Ovary (tissue), 7 donors: ENCODE measurements at regions not wholly inside any gene's neighbourhood (a gene's known extent, or its start where the extent isn't known, plus 50 kb on each side); places are given as distances from the start of the nearest gene placed in this dataset.

Experiments
- DNase-seq, 5 donors: peaks; one replicate each; pipeline ENCODE4 v3.0.0-alpha.2; 2019 to 2020
- H3K27ac ChIP-seq, 2 donors: fragments of 200-600 bp; one replicate each; pipeline versions ENCODE4 v1.5.1 to v1.8.0; 2019 to 2022
- H3K27me3 ChIP-seq: fragments of 200-600 bp; one replicate; pipeline ENCODE4 v1.8.0; 2022
- H3K36me3 ChIP-seq: fragments of 200-600 bp; sonication (generic); one replicate; pipeline ENCODE4 v1.5.1; 2019
- H3K4me1 ChIP-seq: one replicate; pipeline ENCODE4 v1.8.1; 2013; ENCODE audit warnings: mild to moderate bottlenecking, moderate library complexity; ENCODE audit not compliant: insufficient read depth
- H3K4me3 ChIP-seq: fragments of 200-600 bp; sonication (generic); one replicate; pipeline ENCODE4 v1.5.1; 2017
- H3K9me3 ChIP-seq, 2 donors: fragments of 200-600 bp in 1 of 2; sonication (generic) in 1 of 2; one replicate each; pipeline versions ENCODE4 v1.5.1 to v1.8.1; 2013 to 2019; ENCODE audit warnings: mild to moderate bottlenecking in 1 of 2, moderate library complexity in 1 of 2
- EP300 ChIP-seq: sonication (generic); formaldehyde crosslinking; IDR thresholded peaks from one replicate; pipeline ENCODE4 v1.6.1; 2017; ENCODE audit warnings: antibody characterized with exemption
- POLR2A ChIP-seq: fragments of 450-650 bp; IDR thresholded peaks from one replicate; pipeline ENCODE4 v1.6.1; 2017; ENCODE audit warnings: antibody characterized with exemption, mild to moderate bottlenecking, moderate library complexity
- WGBS, 3 donors: extraction: QIAGEN DNeasy Blood & Tissue Kit in 1 of 3; methylation state at CpG; one replicate each; pipeline versions ENCODE4 v1.1.5 to v1.1.7; 2013 to 2017; 5-methylcytosine and 5-hydroxymethylcytosine counted together
- intact Hi-C, 4 donors: fragments of 100-400 bp; cut with DNase I; formaldehyde crosslinking; loops; one replicate each; pipeline versions ENCODE4 v1.11.0 to v1.15.1; 2022 to 2023
- TF ChIP-seq, protein P1 (sequence below), 3 donors: fragments of 450-650 bp in 2 of 3; fragments of 200-600 bp in 1 of 3; IDR thresholded peaks; one replicate each; pipeline versions ENCODE4 v1.5.1 to v1.8.0; 2016 to 2022; ENCODE audit warnings: antibody characterized with exemption in 3 of 3, mild to moderate bottlenecking in 1 of 3
- donor health status: DM: no; HTN: no; CAD: no; lungs with moderate emphysema.
- donor health status: DM: no; HTN: no; CAD: no.
- donor health status: Bipolar disorder and iron deficiency.
- donor health status: DM: no; HTN: no; CAD: no.
- donor health status: DM: yes; HTN: yes; CAD: no.

- no peak for DNase-seq
- WGBS, 3 donors, result 91 to 97% (median 95%) methylated on average over 2 of the region's 2 CpGs
- intact Hi-C loops, result no loop called here
Observed at GRCh38 chr6:115666997-115667396, 393.7 kb downstream of the FRK start.

GRCh38 chr6:115665310-115665709, 395.4 kb downstream of the FRK start:
- H3K9me3 ChIP-seq, result no peaks in the 10 kb centered on the region
- TF ChIP-seq POLR2A (no peak), EP300 (no peak)
- TF ChIP-seq, protein P1, sequence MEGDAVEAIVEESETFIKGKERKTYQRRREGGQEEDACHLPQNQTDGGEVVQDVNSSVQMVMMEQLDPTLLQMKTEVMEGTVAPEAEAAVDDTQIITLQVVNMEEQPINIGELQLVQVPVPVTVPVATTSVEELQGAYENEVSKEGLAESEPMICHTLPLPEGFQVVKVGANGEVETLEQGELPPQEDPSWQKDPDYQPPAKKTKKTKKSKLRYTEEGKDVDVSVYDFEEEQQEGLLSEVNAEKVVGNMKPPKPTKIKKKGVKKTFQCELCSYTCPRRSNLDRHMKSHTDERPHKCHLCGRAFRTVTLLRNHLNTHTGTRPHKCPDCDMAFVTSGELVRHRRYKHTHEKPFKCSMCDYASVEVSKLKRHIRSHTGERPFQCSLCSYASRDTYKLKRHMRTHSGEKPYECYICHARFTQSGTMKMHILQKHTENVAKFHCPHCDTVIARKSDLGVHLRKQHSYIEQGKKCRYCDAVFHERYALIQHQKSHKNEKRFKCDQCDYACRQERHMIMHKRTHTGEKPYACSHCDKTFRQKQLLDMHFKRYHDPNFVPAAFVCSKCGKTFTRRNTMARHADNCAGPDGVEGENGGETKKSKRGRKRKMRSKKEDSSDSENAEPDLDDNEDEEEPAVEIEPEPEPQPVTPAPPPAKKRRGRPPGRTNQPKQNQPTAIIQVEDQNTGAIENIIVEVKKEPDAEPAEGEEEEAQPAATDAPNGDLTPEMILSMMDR (IDR thresholded peaks at IDR 0.05), result no peak
- H3K27ac ChIP-seq, result no peak overlapping the region
- WGBS, 3 donors, result 58 to 69% (median 68%) methylated on average over 3 of the region's 3 CpGs
- H3K4me3 ChIP-seq, result no peak overlapping the region
- no peaks in the 10 kb centered on the region for H3K27me3 ChIP-seq
- H3K4me1 ChIP-seq, result no peaks in the 10 kb centered on the region
- no peak for DNase-seq
- intact Hi-C loops, result no loop called here
- no peaks in the 10 kb centered on the region for H3K36me3 ChIP-seq

More at GRCh38 chr6:115666997-115667396, 393.7 kb downstream of the FRK start:
- H3K27ac ChIP-seq, result no peak overlapping the region
- H3K4me3 ChIP-seq, result no peak overlapping the region
- no peaks in the 10 kb centered on the region for H3K36me3 ChIP-seq
- no peak for TF ChIP-seq EP300
- no peak for TF ChIP-seq POLR2A
- TF ChIP-seq, protein P1 (IDR thresholded peaks at IDR 0.05), result no peak
- no peaks in the 10 kb centered on the region for H3K27me3 ChIP-seq
- no peaks in the 10 kb centered on the region for H3K4me1 ChIP-seq
- H3K9me3 ChIP-seq, result no peaks in the 10 kb centered on the region

DNA sequence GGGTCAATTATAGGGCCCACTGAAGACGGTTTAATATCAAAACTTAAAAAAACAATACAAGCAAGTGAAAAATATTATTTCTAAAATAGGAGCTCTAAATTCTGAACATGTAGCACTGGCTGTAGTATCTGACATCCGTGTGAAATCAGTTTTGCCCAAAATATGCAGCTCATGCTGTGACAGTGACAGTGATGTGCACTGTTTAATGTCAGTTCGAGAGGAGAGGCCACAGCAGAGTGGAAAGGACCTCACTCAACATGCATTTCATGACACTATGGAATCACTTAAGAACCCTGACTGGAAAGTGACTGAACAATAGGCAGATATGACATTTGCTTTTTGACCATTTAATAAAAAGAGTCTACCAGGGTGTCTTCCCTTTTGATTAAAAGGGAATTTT, 397.0 kb downstream of the FRK start:
- no peak for DNase-seq
- Histone ChIP-seq H3K4me1 (no peaks in the 10 kb centered on the region), H3K27me3 (no peaks in the 10 kb centered on the region), H3K9me3 (no peaks in the 10 kb centered on the region), H3K36me3 (no peaks in the 10 kb centered on the region), H3K27ac (no peak overlapping the region), H3K4me3 (no peak overlapping the region)
- intact Hi-C loops, result no loop called here
- WGBS, 3 donors, result 64 to 73% (median 66%) methylated on average over 3 of the region's 3 CpGs
- TF ChIP-seq, protein P1 (IDR thresholded peaks at IDR 0.05), result no peak
- TF ChIP-seq EP300 (no peak), POLR2A (no peak)

DNA sequence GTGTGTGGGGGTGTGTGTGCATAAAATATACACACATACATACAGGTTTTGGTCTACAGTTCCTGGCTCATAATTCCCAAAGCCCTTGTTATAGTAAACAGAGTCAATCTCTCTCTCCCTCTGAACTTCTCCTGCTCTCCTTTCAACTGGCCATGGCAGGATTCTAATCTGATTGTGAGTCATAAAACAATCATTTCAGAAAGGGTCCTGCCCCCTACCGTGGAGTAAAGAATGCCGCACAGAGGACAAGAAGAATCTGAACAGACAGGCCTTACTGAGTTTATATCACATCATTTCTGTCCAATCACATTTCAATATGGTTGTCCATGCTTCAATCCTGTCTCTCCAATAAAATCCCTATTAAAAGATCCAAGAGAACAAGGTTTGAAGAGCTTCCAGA, 416.9 kb downstream of the FRK start:
- WGBS, 3 donors, result 12 to 38% (median 14%) methylated on average over 2 of the region's 2 CpGs
- no peaks in the 10 kb centered on the region for H3K27me3 ChIP-seq
- H3K36me3 ChIP-seq, result no peaks in the 10 kb centered on the region
- H3K27ac ChIP-seq, result no peak overlapping the region
- H3K4me1 ChIP-seq, result no peaks in the 10 kb centered on the region
- intact Hi-C loops, result no loop called here
- no peak for DNase-seq
- no peaks in the 10 kb centered on the region for H3K9me3 ChIP-seq
- TF ChIP-seq POLR2A (no peak), EP300 (no peak)
- TF ChIP-seq, protein P1 (IDR thresholded peaks at IDR 0.05), result no peak
- H3K4me3 ChIP-seq, result no peak overlapping the region

DNA sequence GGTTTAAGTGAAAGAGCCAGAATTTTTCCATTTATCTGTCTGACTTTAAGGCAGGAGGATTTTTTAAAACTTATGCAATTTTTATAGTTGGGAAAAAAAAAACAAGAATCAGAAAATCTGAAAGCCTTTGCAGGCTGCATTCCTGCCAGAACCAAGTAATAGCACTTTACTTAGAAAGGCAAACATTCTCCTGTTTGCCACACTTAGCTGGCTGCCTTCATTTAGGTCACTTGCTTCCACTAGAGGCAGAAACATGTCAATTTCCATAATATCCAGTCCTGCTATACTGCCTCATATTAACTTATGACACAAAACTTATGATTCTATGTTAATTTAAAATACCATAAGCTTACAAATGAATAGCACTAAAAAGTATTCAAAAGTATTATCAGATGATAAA, 425.8 kb downstream of the FRK start:
- no peak overlapping the region for H3K4me3 ChIP-seq
- intact Hi-C loops, result no loop called here
- H3K9me3 ChIP-seq, result no peaks in the 10 kb centered on the region
- no peak overlapping the region for H3K27ac ChIP-seq
- H3K27me3 ChIP-seq, result no peaks in the 10 kb centered on the region
- DNase-seq, result no peak
- TF ChIP-seq EP300, result no peak
- TF ChIP-seq, protein P1 (IDR thresholded peaks at IDR 0.05), result no peak
- TF ChIP-seq POLR2A, result no peak
- H3K4me1 ChIP-seq, result no peaks in the 10 kb centered on the region
- no peaks in the 10 kb centered on the region for H3K36me3 ChIP-seq
